ENCODE measurements at regions not wholly inside any gene's neighbourhood (a gene's known extent, or its start where the extent isn't known, plus 50 kb on each side); places are given as distances from the start of the nearest gene placed in this dataset.

DNA sequence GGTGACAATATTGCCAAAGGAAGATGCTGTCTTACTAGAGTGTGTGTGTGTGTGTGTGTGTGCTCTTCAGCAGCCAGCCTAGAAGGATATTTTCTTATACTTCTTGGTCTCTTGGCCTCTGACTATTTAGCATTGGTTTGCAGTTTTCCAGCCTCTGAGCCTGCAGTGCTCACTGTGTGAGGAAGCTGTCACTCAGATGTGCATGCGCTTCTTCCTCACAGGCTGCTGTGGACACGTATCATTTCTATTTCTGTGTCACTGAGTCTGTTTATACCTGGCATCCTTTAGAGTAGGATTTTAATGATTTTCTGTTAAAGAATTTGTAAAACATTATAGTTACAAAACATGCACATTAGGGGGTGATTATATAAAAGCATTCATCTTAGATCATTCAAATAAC, 83.3 kb downstream of the ALDH8A1 start:
- no peak overlapping the region for H3K27ac ChIP-seq (ENCODE audit: insufficient read depth, low read length, poor library complexity, severe bottlenecking)
- H3K4me3 Mint-ChIP-seq: no peak overlapping the region
- H3K36me3 Mint-ChIP-seq: no peaks in the 10 kb centered on the region
- H3K36me3 ChIP-seq (ENCODE audit: control insufficient read depth, insufficient read depth, low read length): no peaks in the 10 kb centered on the region
- no peak overlapping the region for H3K27ac Mint-ChIP-seq
- ATAC-seq (ENCODE audit: low read depth in 2 of 2) (no peak), DNase-seq (no peak)
- H3K4me1 Mint-ChIP-seq: peaks cover 5 to 14% (median 8%) of the 10 kb centered on the region in 4 donors
- peaks cover 5% of the 10 kb centered on the region for H3K27me3 Mint-ChIP-seq
- no peak overlapping the region for H3K4me3 ChIP-seq (ENCODE audit: low read depth, low read length)
- H3K9me3 ChIP-seq (ENCODE audit: control insufficient read depth in 2 of 2, low read length in 2 of 2): no peaks in the 10 kb centered on the region
- peaks cover 5% of the 10 kb centered on the region for H3K27me3 ChIP-seq (ENCODE audit: control insufficient read depth, insufficient read depth, low read length)
- H3K4me1 ChIP-seq (ENCODE audit: control insufficient read depth, insufficient read depth, low read length, poor library complexity, severe bottlenecking): peaks cover 8% of the 10 kb centered on the region
- peaks cover 0 to 2% (median 0%) of the 10 kb centered on the region in 7 donors for H3K9me3 Mint-ChIP-seq

DNA sequence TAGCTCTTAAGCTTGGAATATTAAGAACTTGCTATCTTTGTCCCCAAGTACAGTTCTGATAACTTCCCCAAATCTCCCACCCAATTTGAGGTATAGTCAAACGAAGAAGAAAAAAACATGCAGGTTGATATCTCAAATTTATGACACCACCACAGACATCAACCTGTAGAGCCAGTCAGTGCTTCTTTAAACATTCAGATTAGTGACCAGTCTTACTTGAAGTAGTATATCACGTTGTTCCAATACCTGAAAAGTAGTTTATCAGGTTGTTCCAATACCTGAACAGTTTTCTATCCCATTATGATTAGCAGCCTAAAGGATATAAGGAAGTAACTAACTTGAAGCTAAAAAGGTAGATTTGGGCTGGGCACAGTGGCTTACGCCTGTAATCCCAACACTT, 85.3 kb downstream of the ALDH8A1 start:
- Mint-ChIP-seq H3K9me3 (peaks cover 0 to 2% (median 0%) of the 10 kb centered on the region in 7 donors), H3K27ac (no peak overlapping the region), H3K4me3 (no peak overlapping the region), H3K36me3 (no peaks in the 10 kb centered on the region), H3K4me1 (no peaks in the 10 kb centered on the region), H3K27me3 (peaks cover 5% of the 10 kb centered on the region)
- Histone ChIP-seq H3K9me3 (ENCODE audit: control insufficient read depth in 2 of 2, low read length in 2 of 2) (no peaks in the 10 kb centered on the region), H3K27me3 (ENCODE audit: control insufficient read depth, insufficient read depth, low read length) (peaks cover 5% of the 10 kb centered on the region), H3K4me3 (ENCODE audit: low read depth, low read length) (no peak overlapping the region), H3K27ac (ENCODE audit: insufficient read depth, low read length, poor library complexity, severe bottlenecking) (no peak overlapping the region), H3K36me3 (ENCODE audit: control insufficient read depth, insufficient read depth, low read length) (no peaks in the 10 kb centered on the region), H3K4me1 (ENCODE audit: control insufficient read depth, insufficient read depth, low read length, poor library complexity, severe bottlenecking) (no peaks in the 10 kb centered on the region)
- ATAC-seq (ENCODE audit: low read depth in 2 of 2): no peak
- no peak for DNase-seq

DNA sequence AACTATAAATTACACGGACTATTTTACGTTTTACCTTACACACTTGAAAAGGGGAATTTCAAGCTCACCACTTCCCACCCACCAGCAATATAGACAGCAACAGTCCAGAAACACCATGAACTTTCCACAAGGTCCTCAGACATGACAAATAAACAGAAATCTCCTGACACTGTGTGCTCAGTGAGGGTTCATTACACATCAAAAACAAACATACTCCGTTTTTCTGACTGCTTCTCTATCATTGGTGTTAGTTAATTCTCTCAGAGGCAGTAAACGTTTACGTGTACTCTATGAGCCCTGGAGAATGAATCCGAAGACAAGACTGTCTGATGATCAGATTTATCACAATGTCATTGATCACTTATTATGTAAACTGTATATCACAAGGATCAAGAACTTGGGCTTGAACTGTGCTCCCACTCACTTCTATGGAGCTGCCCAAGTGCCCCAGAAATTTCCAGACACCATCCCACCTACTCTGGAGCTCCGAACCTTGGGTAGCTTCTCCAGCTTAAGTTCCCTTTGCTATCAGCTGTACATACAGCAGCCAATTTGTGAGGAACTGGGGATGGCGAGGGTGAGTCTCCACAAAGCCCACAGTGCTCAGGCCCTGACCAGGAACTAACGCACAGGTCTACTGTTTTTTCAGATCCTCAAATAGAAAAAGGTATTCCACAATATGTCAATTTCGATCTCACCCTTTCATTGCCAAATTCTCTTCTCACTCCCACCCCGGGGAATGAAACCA, 86.0 kb downstream of the ALDH8A1 start:
- H3K9me3 ChIP-seq (ENCODE audit: control insufficient read depth in 2 of 2, low read length in 2 of 2): no peaks in the 10 kb centered on the region
- no peaks in the 10 kb centered on the region for H3K36me3 ChIP-seq (ENCODE audit: control insufficient read depth, insufficient read depth, low read length)
- Mint-ChIP-seq H3K27ac (no peak overlapping the region), H3K4me1 (no peaks in the 10 kb centered on the region), H3K4me3 (no peak overlapping the region), H3K36me3 (no peaks in the 10 kb centered on the region), H3K9me3 (peaks cover 0 to 2% (median 0%) of the 10 kb centered on the region in 7 donors), H3K27me3 (peaks cover 5% of the 10 kb centered on the region)
- peaks cover 5% of the 10 kb centered on the region for H3K27me3 ChIP-seq (ENCODE audit: control insufficient read depth, insufficient read depth, low read length)
- H3K4me1 ChIP-seq (ENCODE audit: control insufficient read depth, insufficient read depth, low read length, poor library complexity, severe bottlenecking): no peaks in the 10 kb centered on the region
- H3K4me3 ChIP-seq (ENCODE audit: low read depth, low read length): no peak overlapping the region
- ATAC-seq (ENCODE audit: low read depth in 2 of 2) (no peak), DNase-seq (no peak)
- no peak overlapping the region for H3K27ac ChIP-seq (ENCODE audit: insufficient read depth, low read length, poor library complexity, severe bottlenecking)

DNA sequence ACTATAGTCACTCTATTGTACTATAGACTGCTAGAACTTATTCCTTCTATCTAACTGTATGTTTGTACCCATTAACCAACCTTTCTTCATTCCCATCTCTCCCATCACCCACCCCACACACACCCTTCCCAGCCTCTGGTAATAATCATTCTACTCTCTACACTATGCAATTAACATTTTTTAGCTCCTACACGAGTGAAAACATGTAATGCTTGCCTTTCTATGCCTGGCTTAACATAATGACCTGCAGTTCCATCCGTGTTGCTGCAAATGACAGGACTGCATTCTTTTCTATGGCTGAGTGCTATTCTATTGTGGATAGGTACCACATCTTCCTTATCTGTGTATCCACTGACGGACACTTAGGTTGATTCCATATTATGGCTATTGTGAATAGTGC, 95.5 kb downstream of the ALDH8A1 start:
- H3K9me3 ChIP-seq (ENCODE audit: control insufficient read depth in 2 of 2, low read length in 2 of 2): no peaks in the 10 kb centered on the region
- Mint-ChIP-seq H3K27me3 (peaks cover 9% of the 10 kb centered on the region), H3K9me3 (no peaks in the 10 kb centered on the region), H3K36me3 (no peaks in the 10 kb centered on the region), H3K27ac (no peak overlapping the region), H3K4me1 (no peaks in the 10 kb centered on the region), H3K4me3 (no peak overlapping the region)
- ATAC-seq (ENCODE audit: low read depth in 2 of 2) (no peak), DNase-seq (no peak)
- no peak overlapping the region for H3K4me3 ChIP-seq (ENCODE audit: low read depth, low read length)
- H3K4me1 ChIP-seq (ENCODE audit: control insufficient read depth, insufficient read depth, low read length, poor library complexity, severe bottlenecking): no peaks in the 10 kb centered on the region
- H3K36me3 ChIP-seq (ENCODE audit: control insufficient read depth, insufficient read depth, low read length): no peaks in the 10 kb centered on the region
- no peak overlapping the region for H3K27ac ChIP-seq (ENCODE audit: insufficient read depth, low read length, poor library complexity, severe bottlenecking)
- no peaks in the 10 kb centered on the region for H3K27me3 ChIP-seq (ENCODE audit: control insufficient read depth, insufficient read depth, low read length)

DNA sequence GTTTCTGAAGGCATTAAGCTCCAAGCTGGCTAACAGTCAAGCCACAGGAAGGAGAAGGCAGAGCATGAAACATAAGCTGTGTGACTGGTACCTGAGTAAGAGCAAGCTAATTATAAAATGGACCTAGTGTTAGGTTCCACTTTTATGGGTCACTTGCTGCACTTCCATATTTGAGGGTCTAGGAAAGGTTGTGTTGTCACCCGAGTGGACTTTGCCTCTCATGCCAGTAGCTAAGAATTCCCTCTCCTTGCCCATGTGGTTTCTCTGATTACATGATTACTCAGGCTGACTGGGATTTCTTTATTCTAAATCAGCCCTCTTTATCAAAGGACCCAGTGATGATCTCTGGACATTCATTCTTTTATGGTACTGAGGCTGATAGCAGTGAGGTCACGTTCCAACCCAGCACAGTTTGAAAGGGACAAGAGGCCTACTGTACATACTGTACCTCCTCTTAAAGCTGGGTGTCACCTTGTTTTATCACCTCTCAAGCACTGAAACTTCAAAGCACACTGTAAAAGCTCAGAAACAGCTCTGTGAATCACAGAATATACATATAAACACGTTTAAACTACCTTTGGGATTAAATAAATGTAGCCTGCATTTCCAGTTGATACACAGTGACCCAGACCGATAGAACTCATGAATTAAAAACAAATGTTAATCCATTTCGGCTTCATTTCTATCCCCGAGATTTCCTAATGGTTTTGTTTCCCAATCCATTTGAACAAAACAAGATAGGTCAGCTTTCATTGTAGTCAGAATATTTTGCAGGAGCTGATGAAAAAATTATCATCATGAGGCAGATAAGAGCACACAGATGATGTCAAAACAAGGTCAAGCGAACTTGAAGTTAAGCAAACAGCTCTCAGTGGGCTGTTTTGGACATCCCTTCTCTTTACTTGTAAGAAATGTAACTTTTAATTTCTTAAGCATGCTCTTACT, 96.5 kb downstream of the ALDH8A1 start:
- no peak for DNase-seq
- no peak overlapping the region for H3K4me3 ChIP-seq (ENCODE audit: low read depth, low read length)
- H3K36me3 ChIP-seq (ENCODE audit: control insufficient read depth, insufficient read depth, low read length): no peaks in the 10 kb centered on the region
- Mint-ChIP-seq H3K4me3 (no peak overlapping the region), H3K27me3 (peaks cover 15% of the 10 kb centered on the region), H3K27ac (no peak overlapping the region), H3K9me3 (no peaks in the 10 kb centered on the region), H3K4me1 (no peaks in the 10 kb centered on the region), H3K36me3 (no peaks in the 10 kb centered on the region)
- no peaks in the 10 kb centered on the region for H3K4me1 ChIP-seq (ENCODE audit: control insufficient read depth, insufficient read depth, low read length, poor library complexity, severe bottlenecking)
- no peak for ATAC-seq (ENCODE audit: low read depth in 2 of 2)
- H3K27me3 ChIP-seq (ENCODE audit: control insufficient read depth, insufficient read depth, low read length): no peaks in the 10 kb centered on the region
- no peak overlapping the region for H3K27ac ChIP-seq (ENCODE audit: insufficient read depth, low read length, poor library complexity, severe bottlenecking)
- H3K9me3 ChIP-seq (ENCODE audit: control insufficient read depth in 2 of 2, low read length in 2 of 2): no peaks in the 10 kb centered on the region

DNA sequence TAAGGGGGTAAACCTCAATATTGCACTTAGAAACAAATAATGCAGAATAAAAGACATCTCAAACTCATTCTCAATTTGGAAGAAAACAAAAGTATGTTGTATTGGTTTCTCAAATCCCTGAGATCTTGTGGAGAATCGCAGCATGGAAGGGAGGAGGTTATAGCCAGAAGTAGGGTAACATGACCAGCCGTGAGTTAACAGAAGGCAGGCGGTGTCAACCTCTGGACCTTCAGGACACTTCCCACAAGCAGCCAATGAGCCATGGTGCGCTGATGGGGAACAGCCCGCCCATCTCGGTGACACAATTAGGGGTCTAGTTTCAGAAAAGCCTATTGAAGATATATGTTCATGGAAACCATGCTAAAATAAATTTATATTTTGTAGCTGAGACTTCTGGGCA, 98.4 kb downstream of the ALDH8A1 start:
- Mint-ChIP-seq H3K4me1 (no peaks in the 10 kb centered on the region), H3K4me3 (no peak overlapping the region), H3K27ac (no peak overlapping the region), H3K9me3 (no peaks in the 10 kb centered on the region), H3K27me3 (peaks cover 23% of the 10 kb centered on the region), H3K36me3 (no peaks in the 10 kb centered on the region)
- no peaks in the 10 kb centered on the region for H3K9me3 ChIP-seq (ENCODE audit: control insufficient read depth in 2 of 2, low read length in 2 of 2)
- no peak overlapping the region for H3K27ac ChIP-seq (ENCODE audit: insufficient read depth, low read length, poor library complexity, severe bottlenecking)
- DNase-seq (no peak), ATAC-seq (ENCODE audit: low read depth in 2 of 2) (no peak)
- no peak overlapping the region for H3K4me3 ChIP-seq (ENCODE audit: low read depth, low read length)
- no peaks in the 10 kb centered on the region for H3K4me1 ChIP-seq (ENCODE audit: control insufficient read depth, insufficient read depth, low read length, poor library complexity, severe bottlenecking)
- no peaks in the 10 kb centered on the region for H3K36me3 ChIP-seq (ENCODE audit: control insufficient read depth, insufficient read depth, low read length)
- H3K27me3 ChIP-seq (ENCODE audit: control insufficient read depth, insufficient read depth, low read length): no peaks in the 10 kb centered on the region

DNA sequence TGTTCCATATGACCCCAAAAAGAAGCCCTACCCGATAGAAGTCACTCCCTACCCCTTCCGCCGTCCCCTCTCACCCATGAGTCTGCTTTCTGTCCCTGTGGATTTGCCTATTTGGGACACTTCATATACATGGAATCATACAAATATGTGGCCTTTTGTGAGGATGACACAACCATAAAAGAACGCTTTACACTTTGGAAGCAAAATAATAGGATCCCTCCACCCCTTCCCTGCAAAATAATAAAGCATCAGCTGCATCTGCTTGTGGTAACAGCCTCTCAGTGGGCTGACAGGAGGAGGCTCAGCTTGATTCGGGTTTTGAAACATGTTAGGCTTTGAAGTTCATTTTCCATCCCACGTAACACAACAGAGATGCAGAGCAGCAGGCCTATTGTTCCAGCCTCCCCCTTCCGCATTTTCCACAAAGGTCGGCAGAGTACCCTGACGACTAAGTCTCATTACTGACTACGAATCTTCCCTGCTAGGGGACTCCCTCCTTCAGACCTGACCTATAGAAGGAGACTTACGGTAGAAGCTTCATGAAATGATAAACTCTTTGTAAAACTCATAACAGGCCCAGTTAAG, 99.1 kb downstream of the ALDH8A1 start:
- H3K9me3 ChIP-seq (ENCODE audit: control insufficient read depth in 2 of 2, low read length in 2 of 2): no peaks in the 10 kb centered on the region
- no peaks in the 10 kb centered on the region for H3K4me1 ChIP-seq (ENCODE audit: control insufficient read depth, insufficient read depth, low read length, poor library complexity, severe bottlenecking)
- H3K27me3 ChIP-seq (ENCODE audit: control insufficient read depth, insufficient read depth, low read length): no peaks in the 10 kb centered on the region
- H3K27me3 Mint-ChIP-seq: peaks cover 27% of the 10 kb centered on the region
- no peaks in the 10 kb centered on the region for H3K9me3 Mint-ChIP-seq
- no peaks in the 10 kb centered on the region for H3K36me3 ChIP-seq (ENCODE audit: control insufficient read depth, insufficient read depth, low read length)
- no peaks in the 10 kb centered on the region for H3K4me1 Mint-ChIP-seq
- H3K4me3 Mint-ChIP-seq: no peak overlapping the region
- no peak for ATAC-seq (ENCODE audit: low read depth in 2 of 2)
- H3K27ac ChIP-seq (ENCODE audit: insufficient read depth, low read length, poor library complexity, severe bottlenecking): no peak overlapping the region
- no peaks in the 10 kb centered on the region for H3K36me3 Mint-ChIP-seq
- H3K27ac Mint-ChIP-seq: no peak overlapping the region
- DNase-seq: no peak
- no peak overlapping the region for H3K4me3 ChIP-seq (ENCODE audit: low read depth, low read length)

All from CD4-positive, CD25-positive, alpha-beta regulatory T cell (primary cell).